BLaER1 (cell line): ENCODE measurements at regions not wholly inside any gene's neighbourhood (a gene's known extent, or its start where the extent isn't known, plus 50 kb on each side); places are given as distances from the start of the nearest gene placed in this dataset.

ENCODE experiments used
- H3K27ac ChIP-seq: shearing (Covaris generic); formaldehyde crosslinking; 2 replicates; pipeline ENCODE4 v1.8.1; 2022
- H3K27me3 ChIP-seq: shearing (Covaris generic); formaldehyde crosslinking; 2 replicates; pipeline ENCODE4 v1.8.1; 2022
- H3K36me3 ChIP-seq: shearing (Covaris generic); formaldehyde crosslinking; 2 replicates; pipeline ENCODE4 v1.8.1; 2022
- H3K4me1 ChIP-seq: shearing (Covaris generic); formaldehyde crosslinking; 2 replicates; pipeline ENCODE4 v1.8.1; 2022
- H3K4me2 ChIP-seq: shearing (Covaris generic); formaldehyde crosslinking; 2 replicates; pipeline ENCODE4 v1.8.1; 2022
- H3K4me3 ChIP-seq: shearing (Covaris generic); formaldehyde crosslinking; 2 replicates; pipeline ENCODE4 v1.8.1; 2022
- H3K9ac ChIP-seq: shearing (Covaris generic); formaldehyde crosslinking; 2 replicates; pipeline ENCODE4 v1.8.1; 2022
- H3K9me3 ChIP-seq: shearing (Covaris generic); formaldehyde crosslinking; 2 replicates; pipeline ENCODE4 v1.8.1; 2022
- H4K20me1 ChIP-seq: shearing (Covaris generic); formaldehyde crosslinking; 2 replicates; pipeline ENCODE4 v1.8.1; 2022
- Cebpa-rat ChIP-seq: shearing (Covaris generic); IDR thresholded peaks from 2 replicates; pipeline ENCODE4 v1.8.1; 2022

GRCh38 chr2:183665425-183665824, 541.2 kb downstream of the NUP35 start:
- Histone ChIP-seq H4K20me1 (no peaks in the 10 kb centered on the region), H3K4me2 (peak overlapping the region; percentile 18; the same call in 1 of the 2 replicates), H3K4me3 (no peak overlapping the region), H3K9me3 (peaks cover 9% of the 10 kb centered on the region), H3K9ac (no peak overlapping the region), H3K4me1 (peaks cover 17% of the 10 kb centered on the region), H3K36me3 (no peaks in the 10 kb centered on the region), H3K27ac (no peak overlapping the region), H3K27me3 (no peaks in the 10 kb centered on the region)
- TF ChIP-seq Cebpa-rat, result no peak

GRCh38 chr2:183666031-183666430, 541.8 kb downstream of the NUP35 start:
- H3K4me3 ChIP-seq, result no peak overlapping the region
- peak overlapping the region; percentile 18 for H3K4me2 ChIP-seq
- no peaks in the 10 kb centered on the region for H3K27me3 ChIP-seq
- H3K9ac ChIP-seq, result no peak overlapping the region
- H3K27ac ChIP-seq, result no peak overlapping the region
- peaks cover 9% of the 10 kb centered on the region for H3K9me3 ChIP-seq
- peaks cover 17% of the 10 kb centered on the region for H3K4me1 ChIP-seq
- TF ChIP-seq Cebpa-rat, result no peak
- no peaks in the 10 kb centered on the region for H4K20me1 ChIP-seq
- no peaks in the 10 kb centered on the region for H3K36me3 ChIP-seq

GRCh38 chr2:183671233-183671632, 547.0 kb downstream of the NUP35 start:
- Histone ChIP-seq H3K4me3 (no peak overlapping the region), H3K9me3 (no peaks in the 10 kb centered on the region), H3K4me2 (no peak overlapping the region), H3K4me1 (peaks cover 7% of the 10 kb centered on the region), H4K20me1 (no peaks in the 10 kb centered on the region), H3K27me3 (no peaks in the 10 kb centered on the region), H3K27ac (no peak overlapping the region), H3K36me3 (no peaks in the 10 kb centered on the region), H3K9ac (no peak overlapping the region)
- no peak for TF ChIP-seq Cebpa-rat

- H3K36me3 ChIP-seq, result no peaks in the 10 kb centered on the region
- H3K27me3 ChIP-seq, result no peaks in the 10 kb centered on the region
- H3K9ac ChIP-seq, result no peak overlapping the region
- H3K4me2 ChIP-seq, result no peak overlapping the region
- no peaks in the 10 kb centered on the region for H3K9me3 ChIP-seq
- no peak overlapping the region for H3K27ac ChIP-seq
- no peak overlapping the region for H3K4me3 ChIP-seq
- no peaks in the 10 kb centered on the region for H4K20me1 ChIP-seq
- no peaks in the 10 kb centered on the region for H3K4me1 ChIP-seq
- TF ChIP-seq Cebpa-rat, result no peak
Measured at GRCh38 chr2:183678908-183679307, 554.7 kb downstream of the NUP35 start.

- no peaks in the 10 kb centered on the region for H3K36me3 ChIP-seq
- H3K27me3 ChIP-seq, result no peaks in the 10 kb centered on the region
- no peak overlapping the region for H3K9ac ChIP-seq
- no peaks in the 10 kb centered on the region for H3K9me3 ChIP-seq
- H4K20me1 ChIP-seq, result no peaks in the 10 kb centered on the region
- H3K27ac ChIP-seq, result no peak overlapping the region
- no peak for TF ChIP-seq Cebpa-rat
- H3K4me1 ChIP-seq, result no peaks in the 10 kb centered on the region
- no peak overlapping the region for H3K4me3 ChIP-seq
- no peak overlapping the region for H3K4me2 ChIP-seq
Measured at GRCh38 chr2:183680573-183680972, 556.3 kb downstream of the NUP35 start.

DNA sequence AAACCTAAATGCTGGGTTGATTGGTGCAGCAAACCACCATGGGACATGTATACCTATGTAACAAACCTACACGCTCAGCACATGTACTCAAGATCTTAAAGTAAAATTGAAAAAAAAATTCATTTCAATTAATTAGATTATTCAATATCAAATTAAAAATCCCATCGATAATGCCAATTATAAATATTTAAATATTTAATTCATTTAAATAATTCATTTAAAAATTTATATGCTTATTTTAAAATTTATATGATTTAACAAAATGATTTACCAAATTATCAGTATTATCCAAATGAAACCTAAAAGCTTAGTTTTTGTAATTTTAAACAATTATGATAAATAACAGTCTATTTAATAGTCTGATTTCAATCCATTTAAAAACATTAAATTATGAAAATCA, 560.4 kb downstream of the NUP35 start:
- no peak for TF ChIP-seq Cebpa-rat
- no peaks in the 10 kb centered on the region for H3K4me1 ChIP-seq
- H3K27ac ChIP-seq, result no peak overlapping the region
- H3K27me3 ChIP-seq, result no peaks in the 10 kb centered on the region
- no peak overlapping the region for H3K4me3 ChIP-seq
- H4K20me1 ChIP-seq, result no peaks in the 10 kb centered on the region
- no peak overlapping the region for H3K4me2 ChIP-seq
- no peaks in the 10 kb centered on the region for H3K36me3 ChIP-seq
- no peaks in the 10 kb centered on the region for H3K9me3 ChIP-seq
- H3K9ac ChIP-seq, result no peak overlapping the region

- Histone ChIP-seq H3K4me1 (no peaks in the 10 kb centered on the region), H3K36me3 (no peaks in the 10 kb centered on the region), H3K9ac (no peak overlapping the region), H3K4me3 (no peak overlapping the region), H3K4me2 (no peak overlapping the region), H3K27me3 (no peaks in the 10 kb centered on the region), H3K27ac (no peak overlapping the region), H4K20me1 (no peaks in the 10 kb centered on the region), H3K9me3 (no peaks in the 10 kb centered on the region; the same call in 1 of the 2 replicates)
- no peak for TF ChIP-seq Cebpa-rat
Measured at GRCh38 chr2:183696028-183696427, 571.8 kb downstream of the NUP35 start.

DNA sequence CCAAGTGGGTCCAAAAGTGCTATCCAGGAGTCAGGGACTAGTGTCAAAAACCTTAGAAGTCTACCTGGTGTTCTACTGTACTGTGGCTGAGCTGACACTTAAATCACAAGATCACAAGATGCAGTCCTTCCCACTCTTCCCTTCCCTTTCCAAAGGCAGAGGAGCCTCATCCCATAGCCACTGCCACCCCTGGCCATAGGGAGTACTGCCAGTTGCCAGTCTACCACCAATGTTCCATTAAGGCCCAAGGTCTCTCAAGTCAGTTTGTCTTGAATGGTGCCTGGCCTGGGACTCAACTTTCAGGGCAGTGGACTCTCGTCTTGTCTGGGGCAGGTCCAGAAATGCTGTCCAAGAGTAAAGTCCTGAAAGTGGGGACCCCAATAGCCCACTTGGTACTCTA, 585.6 kb downstream of the NUP35 start:
- Histone ChIP-seq H3K9ac (no peak overlapping the region), H3K9me3 (no peaks in the 10 kb centered on the region), H3K27me3 (no peaks in the 10 kb centered on the region), H3K4me2 (no peak overlapping the region), H4K20me1 (no peaks in the 10 kb centered on the region), H3K4me3 (no peak overlapping the region), H3K36me3 (no peaks in the 10 kb centered on the region), H3K27ac (no peak overlapping the region), H3K4me1 (no peaks in the 10 kb centered on the region)
- TF ChIP-seq Cebpa-rat, result no peak

- H4K20me1 ChIP-seq, result no peaks in the 10 kb centered on the region
- H3K36me3 ChIP-seq, result no peaks in the 10 kb centered on the region
- no peaks in the 10 kb centered on the region for H3K27me3 ChIP-seq
- H3K4me3 ChIP-seq, result no peak overlapping the region
- H3K27ac ChIP-seq, result no peak overlapping the region
- no peak for TF ChIP-seq Cebpa-rat
- H3K4me1 ChIP-seq, result no peaks in the 10 kb centered on the region
- no peak overlapping the region for H3K4me2 ChIP-seq
- no peak overlapping the region for H3K9ac ChIP-seq
- H3K9me3 ChIP-seq, result no peaks in the 10 kb centered on the region
Measured at GRCh38 chr2:183718246-183718645, 594.0 kb downstream of the NUP35 start.

- H3K27me3 ChIP-seq, result no peaks in the 10 kb centered on the region
- H3K4me2 ChIP-seq, result no peak overlapping the region
- no peak overlapping the region for H3K4me3 ChIP-seq
- no peaks in the 10 kb centered on the region for H3K4me1 ChIP-seq
- no peak overlapping the region for H3K27ac ChIP-seq
- no peak overlapping the region for H3K9ac ChIP-seq
- H3K9me3 ChIP-seq, result no peaks in the 10 kb centered on the region
- H4K20me1 ChIP-seq, result no peaks in the 10 kb centered on the region
- no peaks in the 10 kb centered on the region for H3K36me3 ChIP-seq
- no peak for TF ChIP-seq Cebpa-rat
Measured at GRCh38 chr2:183723278-183723677, 599.0 kb downstream of the NUP35 start.

GRCh38 chr2:183729380-183729779, 605.1 kb downstream of the NUP35 start:
- Histone ChIP-seq H3K4me1 (no peaks in the 10 kb centered on the region), H3K9ac (no peak overlapping the region), H3K27me3 (no peaks in the 10 kb centered on the region), H3K4me2 (no peak overlapping the region), H4K20me1 (no peaks in the 10 kb centered on the region), H3K36me3 (no peaks in the 10 kb centered on the region), H3K9me3 (no peaks in the 10 kb centered on the region), H3K4me3 (no peak overlapping the region), H3K27ac (no peak overlapping the region)
- no peak for TF ChIP-seq Cebpa-rat
